IMR-90 (cell line): ENCODE measurements at regions not wholly inside any gene's neighbourhood (a gene's known extent, or its start where the extent isn't known, plus 50 kb on each side); places are given as distances from the start of the nearest gene placed in this dataset.

ENCODE experiments used
- BHLHE40 ChIP-seq: fragments of 150-350 bp; IDR thresholded peaks from 2 replicates; pipeline ENCODE4 v1.6.1; 2016; ENCODE audit warnings: mild to moderate bottlenecking, low read depth, low read length
- CEBPB ChIP-seq: IDR thresholded peaks from 2 replicates; pipeline ENCODE4 v1.6.1; 2012; ENCODE audit warnings: low read depth, low read length, improper control_type of control experiment
- CHD1 ChIP-seq: IDR thresholded peaks from 2 replicates; pipeline ENCODE4 v1.6.1; 2012; ENCODE audit warnings: low read depth, low read length, improper control_type of control experiment
- CTCF ChIP-seq: conservative IDR thresholded peaks from 2 replicates; pipeline ENCODE4 v1.5.1; 2012; ENCODE audit warnings: mild to moderate bottlenecking, low read depth, low read length, improper control_type of control experiment
- FOS ChIP-seq: fragments of 150-350 bp; IDR thresholded peaks from 2 replicates; pipeline ENCODE4 v1.6.1; 2016; ENCODE audit warnings: low read depth, low read length
- NFE2L2 ChIP-seq: fragments of 150-350 bp; IDR thresholded peaks from 2 replicates; pipeline ENCODE4 v1.6.1; 2016; ENCODE audit warnings: low read depth, mild to moderate bottlenecking, low read length
- POLR2A ChIP-seq: IDR thresholded peaks from 2 replicates; pipeline ENCODE4 v1.6.1; 2012; ENCODE audit warnings: mild to moderate bottlenecking, low read depth, low read length
- RAD21 ChIP-seq: IDR thresholded peaks from 2 replicates; pipeline ENCODE4 v1.6.1; 2012; ENCODE audit warnings: low read length, improper control_type of control experiment
- RCOR1 ChIP-seq: IDR thresholded peaks from 2 replicates; pipeline ENCODE4 v1.6.1; 2012; ENCODE audit warnings: mild to moderate bottlenecking, low read length, improper control_type of control experiment; ENCODE audit not compliant: insufficient replicate concordance
- RFX5 ChIP-seq: IDR thresholded peaks from 2 replicates; pipeline ENCODE4 v1.8.0; 2012; ENCODE audit warnings: low read depth, mild to moderate bottlenecking, low read length, moderate library complexity
- SMC3 ChIP-seq: fragments of 150-350 bp; IDR thresholded peaks from 2 replicates; pipeline ENCODE4 v1.6.1; 2016; ENCODE audit warnings: low read depth, mild to moderate bottlenecking, antibody characterized with exemption, low read length, moderate library complexity
- USF2 ChIP-seq: fragments of 150-350 bp; IDR thresholded peaks from 2 replicates; pipeline ENCODE4 v1.6.1; 2017; ENCODE audit warnings: mild to moderate bottlenecking, antibody characterized with exemption, low read length, low read depth

- TF ChIP-seq RAD21 (no peak), CTCF (no peak), FOS (no peak), SMC3 (no peak), NFE2L2 (no peak), USF2 (no peak), CHD1 (no peak), CEBPB (no peak), RCOR1 (no peak), POLR2A (no peak), BHLHE40 (no peak), RFX5 (no peak)
Measured at GRCh38 chrX:80929251-80929650, 119.6 kb upstream of the BRWD3 start.
